MG63 (cell line): ENCODE measurements at regions not wholly inside any gene's neighbourhood (a gene's known extent, or its start where the extent isn't known, plus 50 kb on each side); places are given as distances from the start of the nearest gene placed in this dataset.

Experiments used
- DNase-seq: peaks from one replicate; pipeline ENCODE4 v3.0.0-alpha.2; 2020
- H3K27me3 ChIP-seq: fragments of 250-450 bp; sonication (Bioruptor Pico); 2 replicates; pipeline ENCODE4 v1.5.1; 2020; ENCODE audit warnings: mild to moderate bottlenecking, moderate library complexity
- H3K36me3 ChIP-seq: fragments of 250-450 bp; sonication (Bioruptor Pico); 2 replicates; pipeline ENCODE4 v1.5.1; 2020; ENCODE audit warnings: mild to moderate bottlenecking, moderate library complexity
- H3K4me3 ChIP-seq: fragments of 250-450 bp; sonication (Bioruptor Pico); 2 replicates; pipeline ENCODE4 v1.5.1; 2020; ENCODE audit warnings: mild to moderate bottlenecking, moderate library complexity
- H3K9me3 ChIP-seq: fragments of 250-450 bp; sonication (Bioruptor Pico); 2 replicates; pipeline ENCODE4 v1.5.1; 2020; ENCODE audit warnings: mild to moderate bottlenecking, moderate library complexity

GRCh38 chr5:135203593-135204036, 169.6 kb upstream of the PITX1 start:
- Histone ChIP-seq H3K36me3 (no peaks in the 10 kb centered on the region), H3K9me3 (peaks cover 10% of the 10 kb centered on the region), H3K27me3 (no peaks in the 10 kb centered on the region), H3K4me3 (no peak overlapping the region)
- no peak for DNase-seq

GRCh38 chr5:135203019-135203418, 169.0 kb upstream of the PITX1 start:
- H3K4me3 ChIP-seq = no peak overlapping the region
- H3K27me3 ChIP-seq = no peaks in the 10 kb centered on the region
- no peaks in the 10 kb centered on the region for H3K36me3 ChIP-seq
- peaks cover 14% of the 10 kb centered on the region for H3K9me3 ChIP-seq
- DNase-seq = no peak

GRCh38 chr5:135199919-135200318, 165.9 kb upstream of the PITX1 start:
- Histone ChIP-seq H3K9me3 (peaks cover 32% of the 10 kb centered on the region), H3K27me3 (no peaks in the 10 kb centered on the region), H3K4me3 (no peak overlapping the region), H3K36me3 (peaks cover 3% of the 10 kb centered on the region; the same call in 1 of the 2 replicates)
- DNase-seq = no peak

GRCh38 chr5:135196483-135196882, 162.5 kb upstream of the PITX1 start:
- Histone ChIP-seq H3K36me3 (peaks cover 3% of the 10 kb centered on the region; the same call in 1 of the 2 replicates), H3K27me3 (no peaks in the 10 kb centered on the region), H3K9me3 (peaks cover 22% of the 10 kb centered on the region), H3K4me3 (no peak overlapping the region)
- DNase-seq = no peak

- Histone ChIP-seq H3K27me3 (no peaks in the 10 kb centered on the region), H3K9me3 (peaks cover 22% of the 10 kb centered on the region), H3K36me3 (peaks cover 3% of the 10 kb centered on the region; the same call in 1 of the 2 replicates), H3K4me3 (no peak overlapping the region)
- DNase-seq = peak; percentile 95
Observed at GRCh38 chr5:135195270-135195608, 161.2 kb upstream of the PITX1 start.

- Histone ChIP-seq H3K4me3 (no peak overlapping the region), H3K9me3 (peaks cover 22% of the 10 kb centered on the region), H3K27me3 (no peaks in the 10 kb centered on the region), H3K36me3 (peaks cover 3% of the 10 kb centered on the region; the same call in 1 of the 2 replicates)
- peak; percentile 99 for DNase-seq
Observed at GRCh38 chr5:135194573-135195269, 160.7 kb upstream of the PITX1 start.

- peaks cover 22% of the 10 kb centered on the region for H3K9me3 ChIP-seq
- H3K27me3 ChIP-seq = no peaks in the 10 kb centered on the region
- H3K4me3 ChIP-seq = no peak overlapping the region
- H3K36me3 ChIP-seq = peaks cover 3% of the 10 kb centered on the region; the same call in 1 of the 2 replicates
- DNase-seq = no peak
Observed at GRCh38 chr5:135194126-135194488, 160.1 kb upstream of the PITX1 start.

GRCh38 chr5:135193213-135194125, 159.4 kb upstream of the PITX1 start:
- Histone ChIP-seq H3K4me3 (no peak overlapping the region), H3K36me3 (peaks cover 3% of the 10 kb centered on the region; the same call in 1 of the 2 replicates), H3K27me3 (no peaks in the 10 kb centered on the region), H3K9me3 (peaks cover 21% of the 10 kb centered on the region)
- peak; percentile 65 for DNase-seq

- DNase-seq = no peak
- Histone ChIP-seq H3K27me3 (no peaks in the 10 kb centered on the region), H3K9me3 (peaks cover 13% of the 10 kb centered on the region), H3K4me3 (no peak overlapping the region), H3K36me3 (peaks cover 3% of the 10 kb centered on the region; the same call in 1 of the 2 replicates)
Observed at GRCh38 chr5:135192351-135192750, 158.3 kb upstream of the PITX1 start.

GRCh38 chr5:135191084-135191826, 157.2 kb upstream of the PITX1 start:
- Histone ChIP-seq H3K36me3 (no peaks in the 10 kb centered on the region), H3K4me3 (peak overlapping the region; percentile 15), H3K27me3 (no peaks in the 10 kb centered on the region), H3K9me3 (peaks cover 3% of the 10 kb centered on the region; the same call in 1 of the 2 replicates)
- DNase-seq = peak; percentile 90

- Histone ChIP-seq H3K9me3 (no peaks in the 10 kb centered on the region), H3K27me3 (no peaks in the 10 kb centered on the region), H3K36me3 (no peaks in the 10 kb centered on the region), H3K4me3 (peak overlapping the region; percentile 15)
- DNase-seq = peak; percentile 74
Observed at GRCh38 chr5:135190416-135191083, 156.5 kb upstream of the PITX1 start.

GRCh38 chr5:135189024-135189423, 155.0 kb upstream of the PITX1 start:
- Histone ChIP-seq H3K4me3 (no peak overlapping the region), H3K27me3 (no peaks in the 10 kb centered on the region)

GRCh38 chr5:135188233-135188914, 154.3 kb upstream of the PITX1 start:
- H3K27me3 ChIP-seq = no peaks in the 10 kb centered on the region
- no peak overlapping the region for H3K4me3 ChIP-seq
- H3K36me3 ChIP-seq = no peaks in the 10 kb centered on the region
- no peak for DNase-seq
- H3K9me3 ChIP-seq = no peaks in the 10 kb centered on the region

More at GRCh38 chr5:135189024-135189423, 155.0 kb upstream of the PITX1 start:
- DNase-seq = no peak
- Histone ChIP-seq H3K9me3 (no peaks in the 10 kb centered on the region), H3K36me3 (no peaks in the 10 kb centered on the region)

GRCh38 chr5:135186662-135187522, 152.9 kb upstream of the PITX1 start:
- no peaks in the 10 kb centered on the region for H3K36me3 ChIP-seq
- H3K27me3 ChIP-seq = no peaks in the 10 kb centered on the region
- H3K9me3 ChIP-seq = no peaks in the 10 kb centered on the region
- peak; percentile 38 for DNase-seq
- no peak overlapping the region for H3K4me3 ChIP-seq

GRCh38 chr5:135185481-135186065, 151.5 kb upstream of the PITX1 start:
- Histone ChIP-seq H3K4me3 (no peak overlapping the region), H3K27me3 (no peaks in the 10 kb centered on the region), H3K9me3 (no peaks in the 10 kb centered on the region), H3K36me3 (no peaks in the 10 kb centered on the region)
- DNase-seq = peak; percentile 92
